WTC11 (cell line): ENCODE measurements at regions not wholly inside any gene's neighbourhood (a gene's known extent, or its start where the extent isn't known, plus 50 kb on each side); places are given as distances from the start of the nearest gene placed in this dataset.

Source experiments
- CBFB ChIP-seq: sonication (generic); formaldehyde crosslinking; IDR thresholded peaks from 2 replicates; pipeline ENCODE4 v1.8.1; 2022; ENCODE audit warnings: mild to moderate bottlenecking, low read depth, missing genetic modification reagents
- CREB1 ChIP-seq: sonication (generic); formaldehyde crosslinking; IDR thresholded peaks from 2 replicates; pipeline ENCODE4 v1.8.0; 2023; ENCODE audit warnings: mild to moderate bottlenecking, missing genetic modification reagents
- CTCF ChIP-seq: fragments of 200-600 bp; IDR thresholded peaks from 2 replicates; pipeline ENCODE4 v1.8.0; 2022; ENCODE audit warnings: antibody characterized with exemption
- E2F5 ChIP-seq: sonication (generic); formaldehyde crosslinking; IDR thresholded peaks from 2 replicates; pipeline ENCODE4 v1.8.1; 2022; ENCODE audit warnings: mild to moderate bottlenecking, moderate library complexity, missing genetic modification reagents
- ESRRA ChIP-seq: sonication (generic); formaldehyde crosslinking; IDR thresholded peaks from 2 replicates; pipeline ENCODE4 v1.8.1; 2022; ENCODE audit warnings: mild to moderate bottlenecking, missing genetic modification reagents, borderline replicate concordance
- IRF1 ChIP-seq: sonication (generic); formaldehyde crosslinking; IDR thresholded peaks from 2 replicates; pipeline ENCODE4 v1.8.0; 2023; ENCODE audit warnings: missing genetic modification reagents
- JUN ChIP-seq: sonication (generic); formaldehyde crosslinking; IDR thresholded peaks from 2 replicates; pipeline ENCODE4 v1.8.0; 2023; ENCODE audit warnings: mild to moderate bottlenecking, missing genetic modification reagents
- MLX ChIP-seq: sonication (generic); formaldehyde crosslinking; IDR thresholded peaks from 2 replicates; pipeline ENCODE4 v1.8.1; 2023; ENCODE audit warnings: mild to moderate bottlenecking, missing genetic modification reagents, moderate library complexity
- NFE2L1 ChIP-seq: sonication (generic); formaldehyde crosslinking; IDR thresholded peaks from 2 replicates; pipeline ENCODE4 v1.8.1; 2023; ENCODE audit warnings: missing genetic modification reagents
- NFYB ChIP-seq: sonication (generic); formaldehyde crosslinking; conservative IDR thresholded peaks from 2 replicates; pipeline ENCODE4 v1.8.0; 2022; ENCODE audit warnings: low read depth, missing genetic modification reagents
- RELA ChIP-seq: sonication (generic); formaldehyde crosslinking; IDR thresholded peaks from 2 replicates; pipeline ENCODE4 v1.8.1; 2022; ENCODE audit warnings: missing genetic modification reagents, mild to moderate bottlenecking, borderline replicate concordance
- TF ChIP-seq, protein P1 (sequence below): sonication (generic); formaldehyde crosslinking; IDR thresholded peaks from 2 replicates; pipeline ENCODE4 v1.8.0; 2023; ENCODE audit warnings: missing genetic modification reagents, mild to moderate bottlenecking, borderline replicate concordance
- TF ChIP-seq, protein P2 (sequence below): sonication (generic); formaldehyde crosslinking; IDR thresholded peaks from 2 replicates; pipeline ENCODE4 v1.8.0; 2022; ENCODE audit warnings: mild to moderate bottlenecking, missing genetic modification reagents

GRCh38 chr11:79727221-79727620 is 286.4 kb upstream of the TENM4 start:
- TF ChIP-seq JUN (CRISPR knock-in tag) (no peak), IRF1 (CRISPR knock-in tag) (no peak), CTCF (no peak), CREB1 (no peak), ESRRA (CRISPR knock-in tag) (no peak), E2F5 (CRISPR knock-in tag) (no peak), NFE2L1 (CRISPR knock-in tag) (no peak), NFYB (CRISPR knock-in tag) (no peak), MLX (no peak), CBFB (CRISPR knock-in tag) (no peak), RELA (CRISPR knock-in tag) (no peak)
- TF ChIP-seq, protein P1, sequence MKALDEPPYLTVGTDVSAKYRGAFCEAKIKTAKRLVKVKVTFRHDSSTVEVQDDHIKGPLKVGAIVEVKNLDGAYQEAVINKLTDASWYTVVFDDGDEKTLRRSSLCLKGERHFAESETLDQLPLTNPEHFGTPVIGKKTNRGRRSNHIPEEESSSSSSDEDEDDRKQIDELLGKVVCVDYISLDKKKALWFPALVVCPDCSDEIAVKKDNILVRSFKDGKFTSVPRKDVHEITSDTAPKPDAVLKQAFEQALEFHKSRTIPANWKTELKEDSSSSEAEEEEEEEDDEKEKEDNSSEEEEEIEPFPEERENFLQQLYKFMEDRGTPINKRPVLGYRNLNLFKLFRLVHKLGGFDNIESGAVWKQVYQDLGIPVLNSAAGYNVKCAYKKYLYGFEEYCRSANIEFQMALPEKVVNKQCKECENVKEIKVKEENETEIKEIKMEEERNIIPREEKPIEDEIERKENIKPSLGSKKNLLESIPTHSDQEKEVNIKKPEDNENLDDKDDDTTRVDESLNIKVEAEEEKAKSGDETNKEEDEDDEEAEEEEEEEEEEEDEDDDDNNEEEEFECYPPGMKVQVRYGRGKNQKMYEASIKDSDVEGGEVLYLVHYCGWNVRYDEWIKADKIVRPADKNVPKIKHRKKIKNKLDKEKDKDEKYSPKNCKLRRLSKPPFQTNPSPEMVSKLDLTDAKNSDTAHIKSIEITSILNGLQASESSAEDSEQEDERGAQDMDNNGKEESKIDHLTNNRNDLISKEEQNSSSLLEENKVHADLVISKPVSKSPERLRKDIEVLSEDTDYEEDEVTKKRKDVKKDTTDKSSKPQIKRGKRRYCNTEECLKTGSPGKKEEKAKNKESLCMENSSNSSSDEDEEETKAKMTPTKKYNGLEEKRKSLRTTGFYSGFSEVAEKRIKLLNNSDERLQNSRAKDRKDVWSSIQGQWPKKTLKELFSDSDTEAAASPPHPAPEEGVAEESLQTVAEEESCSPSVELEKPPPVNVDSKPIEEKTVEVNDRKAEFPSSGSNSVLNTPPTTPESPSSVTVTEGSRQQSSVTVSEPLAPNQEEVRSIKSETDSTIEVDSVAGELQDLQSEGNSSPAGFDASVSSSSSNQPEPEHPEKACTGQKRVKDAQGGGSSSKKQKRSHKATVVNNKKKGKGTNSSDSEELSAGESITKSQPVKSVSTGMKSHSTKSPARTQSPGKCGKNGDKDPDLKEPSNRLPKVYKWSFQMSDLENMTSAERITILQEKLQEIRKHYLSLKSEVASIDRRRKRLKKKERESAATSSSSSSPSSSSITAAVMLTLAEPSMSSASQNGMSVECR (CRISPR knock-in tag), result no peak
- TF ChIP-seq, protein P2, sequence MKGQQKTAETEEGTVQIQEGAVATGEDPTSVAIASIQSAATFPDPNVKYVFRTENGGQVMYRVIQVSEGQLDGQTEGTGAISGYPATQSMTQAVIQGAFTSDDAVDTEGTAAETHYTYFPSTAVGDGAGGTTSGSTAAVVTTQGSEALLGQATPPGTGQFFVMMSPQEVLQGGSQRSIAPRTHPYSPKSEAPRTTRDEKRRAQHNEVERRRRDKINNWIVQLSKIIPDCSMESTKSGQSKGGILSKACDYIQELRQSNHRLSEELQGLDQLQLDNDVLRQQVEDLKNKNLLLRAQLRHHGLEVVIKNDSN (CRISPR knock-in tag), result no peak
